ENCODE measurements at regions not wholly inside any gene's neighbourhood (a gene's known extent, or its start where the extent isn't known, plus 50 kb on each side); places are given as distances from the start of the nearest gene placed in this dataset.

DNA sequence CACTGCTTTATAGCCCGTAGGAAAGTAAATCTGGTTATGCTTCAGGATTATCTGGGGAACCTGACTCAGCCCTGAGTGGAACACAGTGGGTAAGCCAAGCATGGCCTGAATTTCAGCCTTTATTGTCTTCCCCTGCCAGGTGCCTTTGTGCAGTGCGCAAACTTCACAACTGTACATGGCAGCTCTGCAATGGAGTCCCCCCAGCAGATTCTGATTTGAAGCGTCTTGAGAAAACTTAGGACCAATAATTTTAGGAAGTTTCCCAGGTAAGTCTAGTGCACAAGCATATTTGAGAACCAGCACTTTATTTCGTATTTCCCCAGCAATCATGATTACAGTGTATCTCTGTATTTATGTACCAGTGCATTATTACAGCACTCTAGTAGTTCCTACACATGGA, 112.1 kb upstream of the ARL4C start:
- intact Hi-C loops (cut with DNase I) = no loop called here

DNA sequence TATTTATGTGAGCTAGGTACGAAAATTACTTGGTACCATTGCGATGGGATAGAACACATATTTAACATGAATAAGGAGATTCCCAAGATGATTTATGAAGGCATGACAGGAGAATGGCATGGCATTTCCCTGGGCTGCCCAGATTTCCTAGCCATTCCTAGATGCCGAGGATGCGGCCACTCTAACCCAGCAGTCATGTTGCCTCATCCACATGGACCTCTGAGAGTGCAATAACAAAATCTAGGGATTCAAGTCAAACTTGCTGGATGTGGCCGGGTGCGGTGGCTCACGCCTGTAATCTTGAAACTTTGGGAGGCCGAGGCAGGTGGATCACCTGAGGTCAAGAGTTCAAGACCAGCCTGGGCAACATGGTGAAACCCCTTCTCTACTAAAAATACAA, 110.8 kb upstream of the ARL4C start:
- Histone ChIP-seq H3K4me1 (no peaks in the 10 kb centered on the region), H3K9me3 (no peaks in the 10 kb centered on the region), H3K4me3 (no peak overlapping the region), H3K9ac (ENCODE audit: low read depth in 2 of 2, low read length in 2 of 2) (no peak overlapping the region), H3K27ac (no peak overlapping the region), H3K36me3 (no peaks in the 10 kb centered on the region), H3K27me3 (no peaks in the 10 kb centered on the region)
- TF ChIP-seq, protein P1, sequence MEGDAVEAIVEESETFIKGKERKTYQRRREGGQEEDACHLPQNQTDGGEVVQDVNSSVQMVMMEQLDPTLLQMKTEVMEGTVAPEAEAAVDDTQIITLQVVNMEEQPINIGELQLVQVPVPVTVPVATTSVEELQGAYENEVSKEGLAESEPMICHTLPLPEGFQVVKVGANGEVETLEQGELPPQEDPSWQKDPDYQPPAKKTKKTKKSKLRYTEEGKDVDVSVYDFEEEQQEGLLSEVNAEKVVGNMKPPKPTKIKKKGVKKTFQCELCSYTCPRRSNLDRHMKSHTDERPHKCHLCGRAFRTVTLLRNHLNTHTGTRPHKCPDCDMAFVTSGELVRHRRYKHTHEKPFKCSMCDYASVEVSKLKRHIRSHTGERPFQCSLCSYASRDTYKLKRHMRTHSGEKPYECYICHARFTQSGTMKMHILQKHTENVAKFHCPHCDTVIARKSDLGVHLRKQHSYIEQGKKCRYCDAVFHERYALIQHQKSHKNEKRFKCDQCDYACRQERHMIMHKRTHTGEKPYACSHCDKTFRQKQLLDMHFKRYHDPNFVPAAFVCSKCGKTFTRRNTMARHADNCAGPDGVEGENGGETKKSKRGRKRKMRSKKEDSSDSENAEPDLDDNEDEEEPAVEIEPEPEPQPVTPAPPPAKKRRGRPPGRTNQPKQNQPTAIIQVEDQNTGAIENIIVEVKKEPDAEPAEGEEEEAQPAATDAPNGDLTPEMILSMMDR (IDR thresholded peaks at IDR 0.05) = no peak
- no peak for DNase-seq
- intact Hi-C loops (cut with DNase I) = no loop called here

More for the DNA sequence above, 112.1 kb upstream of the ARL4C start:
- Histone ChIP-seq H3K4me1 (no peaks in the 10 kb centered on the region), H3K27ac (no peak overlapping the region), H3K9me3 (no peaks in the 10 kb centered on the region), H3K4me3 (no peak overlapping the region), H3K36me3 (no peaks in the 10 kb centered on the region), H3K27me3 (no peaks in the 10 kb centered on the region), H3K9ac (ENCODE audit: low read depth in 2 of 2, low read length in 2 of 2) (no peak overlapping the region)
- TF ChIP-seq, protein P1 (IDR thresholded peaks at IDR 0.05) = no peak
- no peak for DNase-seq

DNA sequence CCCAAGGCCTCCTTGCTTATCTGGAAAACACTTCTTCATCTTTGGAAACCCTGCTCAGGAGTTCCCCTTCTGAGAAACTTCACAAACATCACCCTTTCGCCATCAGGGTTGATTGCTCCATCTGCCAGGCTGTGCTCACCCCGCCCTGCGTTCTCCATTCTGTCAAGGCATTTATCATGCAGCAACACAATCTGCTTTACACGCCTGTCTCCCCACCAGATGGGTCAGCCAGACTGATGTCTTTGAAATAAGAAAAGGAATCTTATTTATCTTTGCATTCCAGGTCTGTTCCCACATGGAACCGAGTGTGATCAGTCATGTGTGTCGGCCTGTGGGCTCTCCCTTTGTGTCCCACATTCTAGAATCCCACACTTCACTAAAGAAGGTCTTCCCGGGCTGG, 110.0 kb upstream of the ARL4C start:
- intact Hi-C loops (cut with DNase I) = no loop called here

DNA sequence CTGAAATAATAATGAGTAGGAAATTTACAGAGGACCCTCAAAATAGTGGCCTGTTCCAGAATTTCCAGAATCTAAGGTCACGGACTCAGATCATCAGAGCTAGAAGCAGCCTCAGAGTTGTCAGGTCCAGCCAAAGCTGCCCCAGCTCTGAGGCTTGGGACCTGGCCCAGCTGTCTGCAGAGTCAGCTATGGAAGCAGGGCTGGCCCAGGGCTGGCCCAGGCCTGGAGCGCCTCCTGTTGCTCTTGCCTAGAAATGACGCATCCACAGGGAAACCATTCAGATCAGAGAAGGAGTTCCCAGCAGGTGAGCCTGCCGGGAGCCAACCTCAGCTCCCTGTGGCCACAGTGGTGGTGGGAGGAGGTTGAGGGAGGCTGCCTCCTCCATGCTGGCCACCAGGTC, 106.7 kb upstream of the ARL4C start:
- no peak overlapping the region for H3K27ac ChIP-seq
- no peak overlapping the region for H3K9ac ChIP-seq (ENCODE audit: low read depth in 2 of 2, low read length in 2 of 2)
- TF ChIP-seq, protein P1 (IDR thresholded peaks at IDR 0.05) = no peak
- H3K4me3 ChIP-seq = no peak overlapping the region
- no peaks in the 10 kb centered on the region for H3K4me1 ChIP-seq
- no peak for DNase-seq
- intact Hi-C loops (cut with DNase I) = no loop called here
- no peaks in the 10 kb centered on the region for H3K27me3 ChIP-seq
- no peaks in the 10 kb centered on the region for H3K9me3 ChIP-seq
- no peaks in the 10 kb centered on the region for H3K36me3 ChIP-seq

More for the DNA sequence above, 110.0 kb upstream of the ARL4C start:
- no peaks in the 10 kb centered on the region for H3K4me1 ChIP-seq
- H3K9ac ChIP-seq (ENCODE audit: low read depth in 2 of 2, low read length in 2 of 2) = no peak overlapping the region
- H3K27ac ChIP-seq = no peak overlapping the region
- DNase-seq = no peak
- TF ChIP-seq, protein P1 (IDR thresholded peaks at IDR 0.05) = no peak
- no peaks in the 10 kb centered on the region for H3K36me3 ChIP-seq
- no peaks in the 10 kb centered on the region for H3K27me3 ChIP-seq
- no peaks in the 10 kb centered on the region for H3K9me3 ChIP-seq
- H3K4me3 ChIP-seq = no peak overlapping the region

DNA sequence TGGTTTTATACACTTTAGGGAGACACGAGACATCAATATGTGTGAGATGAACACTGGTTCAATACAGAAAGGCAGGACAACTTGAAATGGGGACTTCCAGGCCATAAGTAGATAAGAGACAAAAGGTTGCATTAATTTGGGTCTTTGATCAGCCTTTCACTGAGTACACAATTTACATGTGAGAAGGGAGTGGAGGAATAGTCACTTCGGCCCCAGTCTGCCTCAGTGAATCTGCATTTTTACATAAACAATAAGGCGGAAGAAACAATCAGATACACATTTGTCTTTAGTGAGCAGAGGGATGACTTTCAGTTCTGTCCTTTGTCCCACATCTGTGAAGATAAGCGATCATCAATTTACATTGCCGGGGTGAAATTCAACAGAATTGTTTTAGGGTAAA, 104.3 kb upstream of the ARL4C start:
- TF ChIP-seq, protein P1 (IDR thresholded peaks at IDR 0.05) = no peak
- no peak overlapping the region for H3K4me3 ChIP-seq
- H3K36me3 ChIP-seq = no peaks in the 10 kb centered on the region
- no peak for DNase-seq
- H3K9me3 ChIP-seq = no peaks in the 10 kb centered on the region
- H3K27me3 ChIP-seq = no peaks in the 10 kb centered on the region
- H3K9ac ChIP-seq (ENCODE audit: low read depth in 2 of 2, low read length in 2 of 2) = no peak overlapping the region
- H3K27ac ChIP-seq = no peak overlapping the region
- intact Hi-C loops (cut with DNase I) = no loop called here
- H3K4me1 ChIP-seq = no peaks in the 10 kb centered on the region

DNA sequence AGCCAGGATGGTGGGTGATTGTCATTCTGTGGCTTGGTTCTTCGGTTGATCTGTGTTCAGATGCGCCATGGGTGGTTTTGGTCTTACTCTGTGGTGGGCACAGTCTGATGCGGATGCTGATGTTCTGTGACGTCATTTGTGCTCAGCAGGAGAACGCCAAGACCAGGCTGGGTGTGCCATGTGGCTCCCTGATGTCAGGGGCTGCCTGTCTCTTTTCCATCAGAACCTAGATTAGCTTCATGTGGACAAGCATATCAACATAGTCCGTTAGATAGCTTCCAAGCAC, 100.6 kb upstream of the ARL4C start:
- Histone ChIP-seq H3K9me3 (no peaks in the 10 kb centered on the region), H3K4me3 (no peak overlapping the region), H3K27me3 (no peaks in the 10 kb centered on the region), H3K9ac (ENCODE audit: low read depth in 2 of 2, low read length in 2 of 2) (no peak overlapping the region), H3K4me1 (no peaks in the 10 kb centered on the region), H3K27ac (no peak overlapping the region), H3K36me3 (no peaks in the 10 kb centered on the region)
- TF ChIP-seq, protein P1 (IDR thresholded peaks at IDR 0.05) = no peak
- intact Hi-C loops (cut with DNase I) = no loop called here
- DNase-seq = no peak
